B cell (primary cell): ENCODE measurements at regions not wholly inside any gene's neighbourhood (a gene's known extent, or its start where the extent isn't known, plus 50 kb on each side); places are given as distances from the start of the nearest gene placed in this dataset.

Experiments used
- ATAC-seq: fragments of 200-7000 bp; cut with Tn5 transposase; one replicate; pipeline ENCODE4 v1.10.0; 2021; ENCODE audit warnings: low read depth, mild to moderate bottlenecking, moderate number of reproducible peaks, moderate library complexity
- CTCF ChIA-PET: fragments of 350-600 bp; sonication (Branson Sonifier 250); formaldehyde crosslinking; loops from one replicate; lab custom pipeline; 2021; ENCODE audit warnings: antibody characterized with exemption, inconsistent platforms; lab: Charles Lee
- POLR2A ChIA-PET: fragments of 350-600 bp; sonication (Branson Sonifier 250); formaldehyde crosslinking; loops from one replicate; lab custom pipeline; 2021; ENCODE audit warnings: antibody characterized with exemption; lab: Charles Lee
- DNase-seq: peaks from one replicate; pipeline ENCODE4 v3.0.0; 2013
- H2AFZ ChIP-seq: 2 replicates; pipeline ENCODE4 v1.6.1; 2012; ENCODE audit warnings: mild to moderate bottlenecking, low read depth, low read length; ENCODE audit not compliant: insufficient read depth, poor library complexity, severe bottlenecking
- H3K27ac ChIP-seq, 2 donors: 1 replicate in 1 of 2; 2 replicates in 1 of 2; pipeline ENCODE4 v1.5.1; 2012 to 2013; ENCODE audit warnings: low read length in 2 of 2, mild to moderate bottlenecking in 2 of 2, moderate library complexity in 1 of 2
- H3K27me3 ChIP-seq, 4 experiments: fragments of 200-600 bp in 1 of 4; sonication (generic) in 1 of 4; replicated peaks in 1 of 4; 1 replicate in 2 of 4; 2 replicates in 2 of 4; pipeline versions ENCODE4 v1.6.1 to v1.7.0; 2013 to 2016; ENCODE audit warnings: low read length in 3 of 4, mild to moderate bottlenecking in 2 of 4, mixed read lengths in 1 of 4, moderate library complexity in 1 of 4; ENCODE audit not compliant: insufficient read depth in 4 of 4, control insufficient read depth in 3 of 4; ENCODE audit errors: control extremely low read depth in 1 of 4
- H3K36me3 ChIP-seq, 2 experiments: replicated peaks in 1 of 2; 1 replicate in 1 of 2; 2 replicates in 1 of 2; pipeline versions ENCODE4 v1.6.1 to v1.7.1; 2013; ENCODE audit warnings: low read length in 1 of 2; ENCODE audit not compliant: insufficient read depth in 2 of 2, control insufficient read depth in 1 of 2; ENCODE audit errors: control extremely low read depth in 1 of 2, extremely low read depth in 1 of 2
- H3K4me1 ChIP-seq, 2 donors: fragments of 200-600 bp in 1 of 2; sonication (generic) in 1 of 2; 1 replicate in 1 of 2; 2 replicates in 1 of 2; pipeline versions ENCODE4 v1.5.1 to v1.6.1; 2013 to 2017; ENCODE audit warnings: low read length in 2 of 2; ENCODE audit not compliant: control insufficient read depth in 2 of 2, insufficient read depth in 2 of 2
- H3K4me2 ChIP-seq: replicated peaks from 2 replicates; pipeline ENCODE3; 2012; ENCODE audit warnings: mild to moderate bottlenecking, low read depth, low read length; ENCODE audit not compliant: poor library complexity, severe bottlenecking
- H3K4me3 ChIP-seq, 5 experiments: fragments of 200-600 bp in 1 of 5; sonication (generic) in 1 of 5; 1 replicate in 3 of 5; 2 replicates in 2 of 5; pipeline versions ENCODE4 v1.5.1 to v1.7.0; 2011 to 2016; ENCODE audit warnings: low read length in 4 of 5, mild to moderate bottlenecking in 4 of 5, low read depth in 2 of 5, control low read depth in 1 of 5, moderate library complexity in 1 of 5; ENCODE audit not compliant: insufficient read depth in 1 of 5; ENCODE audit errors: control extremely low read depth in 1 of 5, extremely low read depth in 1 of 5
- H3K79me2 ChIP-seq: fragments of 200-600 bp; sonication (generic); one replicate; pipeline ENCODE4 v1.6.0; 2016; ENCODE audit warnings: low read length; ENCODE audit not compliant: control insufficient read depth, insufficient read depth
- H3K9ac ChIP-seq: fragments of 200-600 bp; sonication (generic); 2 replicates; pipeline ENCODE4 v1.6.1; 2017; ENCODE audit warnings: mild to moderate bottlenecking, low read length, moderate library complexity
- H3K9me3 ChIP-seq, 3 donors: one replicate each; pipeline versions ENCODE4 v1.6.1 to v1.7.1; 2013; ENCODE audit warnings: low read length in 2 of 3; ENCODE audit not compliant: control insufficient read depth in 2 of 3, insufficient read depth in 1 of 3; ENCODE audit errors: control extremely low read depth in 1 of 3
- H4K20me1 ChIP-seq: 2 replicates; pipeline ENCODE4 v1.6.0; 2012; ENCODE audit warnings: mild to moderate bottlenecking, low read length; ENCODE audit not compliant: insufficient read depth, control insufficient read depth, poor library complexity, severe bottlenecking
- H3K27ac Mint-ChIP-seq: one replicate; pipeline ENCODE4 v1.8.0; 2021; ENCODE audit warnings: mixed read lengths
- H3K27me3 Mint-ChIP-seq: one replicate; pipeline ENCODE4 v1.8.0; 2021; ENCODE audit warnings: mixed read lengths
- H3K4me1 Mint-ChIP-seq: one replicate; pipeline ENCODE4 v1.8.0; 2021; ENCODE audit warnings: mixed read lengths
- H3K4me3 Mint-ChIP-seq: one replicate; pipeline ENCODE4 v1.8.0; 2021; ENCODE audit warnings: mixed read lengths
- H3K9me3 Mint-ChIP-seq: one replicate; pipeline ENCODE4 v1.8.0; 2022; ENCODE audit warnings: mixed read lengths; ENCODE audit not compliant: insufficient read depth
- CTCF ChIP-seq: fragments of 200-600 bp; IDR thresholded peaks from one replicate; pipeline ENCODE4 v1.8.0; 2022; ENCODE audit warnings: antibody characterized with exemption, mild to moderate bottlenecking
- EZH2 ChIP-seq: IDR thresholded peaks from 2 replicates; pipeline ENCODE4 v1.6.1; 2012; ENCODE audit warnings: borderline replicate concordance, low read depth, mild to moderate bottlenecking, moderate library complexity, low read length; ENCODE audit not compliant: insufficient read depth, poor library complexity, severe bottlenecking
- WGBS: methylation state at CpG from one replicate; pipeline ENCODE4 v1.1.5; 2013; ENCODE audit warnings: missing lambda C conversion rate; ENCODE audit not compliant: insufficient coverage; 5-methylcytosine and 5-hydroxymethylcytosine counted together
- intact Hi-C: fragments of 100-400 bp; cut with micrococcal nuclease; formaldehyde crosslinking; loops from one replicate; pipeline ENCODE4 v1.10.0; 2022

GRCh38 chr1:115495111-115495510, 146.7 kb upstream of the VANGL1 start:
- Histone ChIP-seq H3K4me2 (no peak overlapping the region), H3K4me1 (no peaks in the 10 kb centered on the region), H3K27me3 (no peaks in the 10 kb centered on the region), H4K20me1 (no peaks in the 10 kb centered on the region), H3K4me3 (no peak overlapping the region), H3K36me3 (no peaks in the 10 kb centered on the region), H3K27ac (no peak overlapping the region), H2AFZ (no peak overlapping the region), H3K9me3 (no peaks in the 10 kb centered on the region), H3K79me2 (no peaks in the 10 kb centered on the region), H3K9ac (no peak overlapping the region)
- 90% methylated on average over 3 of the region's 3 CpGs for WGBS
- DNase-seq (no peak), ATAC-seq (no peak)
- Mint-ChIP-seq H3K4me1 (no peaks in the 10 kb centered on the region), H3K27me3 (no peaks in the 10 kb centered on the region), H3K9me3 (no peaks in the 10 kb centered on the region), H3K27ac (no peak overlapping the region), H3K4me3 (no peak overlapping the region)
- intact Hi-C loops, result no loop called here
- TF ChIP-seq EZH2 (no peak), CTCF (no peak)
- CTCF ChIA-PET, result no interaction called here
- POLR2A ChIA-PET, result no interaction called here

GRCh38 chr1:115493834-115494233, 147.9 kb upstream of the VANGL1 start:
- 87% methylated on average over 4 of the region's 4 CpGs for WGBS
- Mint-ChIP-seq H3K4me1 (no peaks in the 10 kb centered on the region), H3K4me3 (no peak overlapping the region), H3K27ac (no peak overlapping the region), H3K27me3 (no peaks in the 10 kb centered on the region), H3K9me3 (no peaks in the 10 kb centered on the region)
- DNase-seq (no peak), ATAC-seq (no peak)
- Histone ChIP-seq H2AFZ (no peak overlapping the region), H3K4me3 (no peak overlapping the region), H4K20me1 (no peaks in the 10 kb centered on the region), H3K27me3 (no peaks in the 10 kb centered on the region), H3K4me2 (no peak overlapping the region), H3K27ac (no peak overlapping the region), H3K4me1 (no peaks in the 10 kb centered on the region), H3K9me3 (no peaks in the 10 kb centered on the region), H3K79me2 (no peaks in the 10 kb centered on the region), H3K36me3 (no peaks in the 10 kb centered on the region), H3K9ac (no peak overlapping the region)
- ChIA-PET CTCF (no interaction called here), POLR2A (no interaction called here)
- no peak for TF ChIP-seq EZH2
- intact Hi-C loops, result no loop called here
